A549 (cell line): ENCODE measurements at regions not wholly inside any gene's neighbourhood (a gene's known extent, or its start where the extent isn't known, plus 50 kb on each side); places are given as distances from the start of the nearest gene placed in this dataset.
A peak's percentile ranks its signal among the peaks of the same experiment; 100 is the strongest.

Experiments used
- CHD4 ChIP-seq: fragments of 200-600 bp; sonication (generic); IDR thresholded peaks from 2 replicates; pipeline ENCODE4 v1.6.1; 2016; ENCODE audit warnings: antibody characterized with exemption, mild to moderate bottlenecking, borderline replicate concordance
- KDM1A ChIP-seq: fragments of 200-600 bp; sonication (generic); IDR thresholded peaks from 2 replicates; pipeline ENCODE4 v1.6.1; 2016; ENCODE audit warnings: low read depth, mild to moderate bottlenecking
- MAX ChIP-seq: IDR thresholded peaks from 2 replicates; pipeline ENCODE4 v1.6.1; 2012
- MAZ ChIP-seq: fragments of 150-350 bp; IDR thresholded peaks from 2 replicates; pipeline ENCODE4 v1.6.1; 2014; ENCODE audit warnings: antibody characterized with exemption, low read depth, low read length, borderline replicate concordance
- POLR2A ChIP-seq: IDR thresholded peaks from 2 replicates; pipeline ENCODE4 v1.6.1; 2012; ENCODE audit warnings: mild to moderate bottlenecking, low read length
- RCOR1 ChIP-seq: fragments of 150-350 bp; IDR thresholded peaks from 2 replicates; pipeline ENCODE4 v1.6.1; 2014; ENCODE audit warnings: antibody characterized with exemption, low read length, low read depth
- TF ChIP-seq, protein P1 (sequence below): fragments of >200 bp; sonication (Bioruptor Twin); formaldehyde crosslinking; IDR thresholded peaks from 3 replicates; pipeline ENCODE4 v1.5.1; 2016
- TF ChIP-seq, protein P2 (sequence below): fragments of 250-450 bp; sonication (Bioruptor Pico); IDR thresholded peaks from 2 replicates; pipeline ENCODE4 v1.5.0; 2020; ENCODE audit warnings: low read depth, mild to moderate bottlenecking, moderate library complexity

DNA sequence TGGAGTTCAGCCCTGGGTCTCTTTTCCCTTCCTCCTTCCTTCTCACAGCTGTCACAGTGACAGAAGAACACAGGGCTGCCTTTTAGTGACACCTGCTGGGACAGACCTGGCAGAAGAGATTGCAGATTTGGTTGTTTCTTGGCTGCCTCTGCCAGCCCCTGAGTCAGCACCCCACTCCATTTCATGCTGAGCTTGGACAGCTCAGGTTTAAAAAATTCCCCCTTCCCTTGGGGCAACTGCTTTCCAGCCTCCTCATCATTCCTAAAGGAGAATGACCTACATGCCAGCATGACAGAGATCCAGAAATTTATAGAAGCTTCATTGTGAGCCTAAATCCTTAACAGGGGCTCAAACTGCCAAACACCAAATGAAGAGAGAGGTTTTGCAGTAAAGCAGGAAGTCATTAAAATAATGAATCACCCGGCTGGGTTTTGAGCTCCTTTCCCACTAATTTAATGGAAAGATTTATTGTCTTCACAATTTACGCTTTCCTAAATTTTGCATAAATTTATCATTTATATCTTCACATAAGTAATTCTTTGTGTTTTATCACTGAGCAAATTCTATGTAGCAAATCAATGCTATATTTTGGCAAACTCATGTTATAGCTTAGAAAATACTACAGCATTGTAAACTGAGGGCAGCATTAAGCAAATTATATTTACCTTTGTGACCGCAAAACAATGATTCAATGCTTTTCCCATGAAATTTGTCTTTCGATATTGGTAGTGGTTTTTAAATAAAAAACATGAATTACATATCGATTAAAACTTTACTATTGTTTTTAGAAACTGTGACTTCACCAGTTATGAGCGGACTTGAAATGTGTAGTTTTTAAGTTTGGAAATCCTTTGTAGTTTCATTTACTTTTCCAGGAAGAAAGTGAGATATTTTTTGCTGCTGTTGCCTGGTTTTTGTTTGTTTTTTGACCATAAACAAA is 399.5 kb upstream of the ANKRD30A start:
- TF ChIP-seq, protein P1, sequence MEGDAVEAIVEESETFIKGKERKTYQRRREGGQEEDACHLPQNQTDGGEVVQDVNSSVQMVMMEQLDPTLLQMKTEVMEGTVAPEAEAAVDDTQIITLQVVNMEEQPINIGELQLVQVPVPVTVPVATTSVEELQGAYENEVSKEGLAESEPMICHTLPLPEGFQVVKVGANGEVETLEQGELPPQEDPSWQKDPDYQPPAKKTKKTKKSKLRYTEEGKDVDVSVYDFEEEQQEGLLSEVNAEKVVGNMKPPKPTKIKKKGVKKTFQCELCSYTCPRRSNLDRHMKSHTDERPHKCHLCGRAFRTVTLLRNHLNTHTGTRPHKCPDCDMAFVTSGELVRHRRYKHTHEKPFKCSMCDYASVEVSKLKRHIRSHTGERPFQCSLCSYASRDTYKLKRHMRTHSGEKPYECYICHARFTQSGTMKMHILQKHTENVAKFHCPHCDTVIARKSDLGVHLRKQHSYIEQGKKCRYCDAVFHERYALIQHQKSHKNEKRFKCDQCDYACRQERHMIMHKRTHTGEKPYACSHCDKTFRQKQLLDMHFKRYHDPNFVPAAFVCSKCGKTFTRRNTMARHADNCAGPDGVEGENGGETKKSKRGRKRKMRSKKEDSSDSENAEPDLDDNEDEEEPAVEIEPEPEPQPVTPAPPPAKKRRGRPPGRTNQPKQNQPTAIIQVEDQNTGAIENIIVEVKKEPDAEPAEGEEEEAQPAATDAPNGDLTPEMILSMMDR, result peak; percentile 64
- TF ChIP-seq KDM1A (no peak), POLR2A (no peak), CHD4 (no peak), MAX (peak; percentile 40; the same call in 1 of the 2 replicates), RCOR1 (no peak), MAZ (no peak)
- TF ChIP-seq, protein P2, sequence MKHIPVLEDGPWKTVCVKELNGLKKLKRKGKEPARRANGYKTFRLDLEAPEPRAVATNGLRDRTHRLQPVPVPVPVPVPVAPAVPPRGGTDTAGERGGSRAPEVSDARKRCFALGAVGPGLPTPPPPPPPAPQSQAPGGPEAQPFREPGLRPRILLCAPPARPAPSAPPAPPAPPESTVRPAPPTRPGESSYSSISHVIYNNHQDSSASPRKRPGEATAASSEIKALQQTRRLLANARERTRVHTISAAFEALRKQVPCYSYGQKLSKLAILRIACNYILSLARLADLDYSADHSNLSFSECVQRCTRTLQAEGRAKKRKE (CRISPR knock-in tag), result no peak
